GM21381 (cell line): ENCODE measurements at regions not wholly inside any gene's neighbourhood (a gene's known extent, or its start where the extent isn't known, plus 50 kb on each side); places are given as distances from the start of the nearest gene placed in this dataset.

Source experiments
- ATAC-seq: cut with Tn5 transposase; IDR thresholded peaks from one replicate; pipeline ENCODE4 v1.9.1; 2021; ENCODE audit warnings: mild to moderate bottlenecking, moderate library complexity; ENCODE audit not compliant: unreplicated experiment

DNA sequence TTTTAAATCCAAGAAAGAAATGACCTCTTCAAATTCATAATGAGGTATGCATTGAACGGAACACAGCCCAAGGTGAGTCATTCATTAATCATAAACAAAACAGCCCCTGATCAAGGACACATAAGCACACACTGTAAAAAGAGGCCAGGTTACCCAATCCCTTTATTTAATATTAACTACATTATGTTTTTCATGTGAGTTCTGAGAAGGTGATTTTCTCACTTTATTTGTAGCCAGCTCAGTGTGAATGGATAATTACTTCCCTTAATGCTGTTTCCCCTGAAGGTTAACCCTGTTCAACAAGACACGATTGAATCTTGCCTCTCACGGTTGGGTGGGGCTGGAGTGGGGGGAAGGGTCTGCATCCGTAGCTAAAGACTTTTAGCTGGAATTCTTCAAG, 257.3 kb upstream of the SALL1 start:
- no peak for ATAC-seq

DNA sequence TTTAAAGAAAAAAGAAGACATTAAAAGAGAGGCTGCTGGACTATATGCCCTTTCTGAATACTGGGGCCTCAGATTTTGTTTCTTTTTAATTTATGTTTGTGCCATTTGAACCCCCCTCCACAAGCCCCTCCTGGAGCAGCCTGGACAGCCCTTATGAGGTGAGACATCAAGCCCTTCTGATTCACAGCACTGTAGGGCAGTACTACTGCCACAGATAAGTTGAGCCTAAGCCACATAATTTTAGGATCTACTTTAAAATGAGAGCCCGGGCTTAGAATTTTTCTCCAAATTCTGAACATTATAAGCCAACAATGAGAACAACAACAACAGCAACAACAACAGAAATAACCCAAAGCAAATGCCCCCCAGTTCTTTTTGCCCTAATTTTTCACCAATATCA, 256.9 kb upstream of the SALL1 start:
- ATAC-seq: no peak

DNA sequence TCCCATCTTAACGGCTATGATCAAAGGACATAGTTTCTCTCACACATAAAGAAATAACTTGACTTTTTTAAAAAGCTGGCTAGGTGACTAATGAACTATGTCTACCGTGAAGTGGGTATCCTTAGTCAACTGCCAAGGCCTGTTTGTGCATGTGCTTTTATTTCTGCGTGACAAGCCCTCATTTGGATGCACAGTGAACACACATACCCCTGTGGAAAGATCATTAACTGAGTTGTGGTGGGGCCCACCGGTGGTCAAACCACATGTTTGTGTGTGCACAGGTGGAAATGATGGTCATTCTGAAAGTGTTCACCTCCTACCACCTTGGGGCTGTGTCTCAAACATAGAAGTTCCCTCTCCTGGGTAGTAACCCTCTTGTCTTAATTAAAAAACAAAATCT, 256.1 kb upstream of the SALL1 start:
- no peak for ATAC-seq

DNA sequence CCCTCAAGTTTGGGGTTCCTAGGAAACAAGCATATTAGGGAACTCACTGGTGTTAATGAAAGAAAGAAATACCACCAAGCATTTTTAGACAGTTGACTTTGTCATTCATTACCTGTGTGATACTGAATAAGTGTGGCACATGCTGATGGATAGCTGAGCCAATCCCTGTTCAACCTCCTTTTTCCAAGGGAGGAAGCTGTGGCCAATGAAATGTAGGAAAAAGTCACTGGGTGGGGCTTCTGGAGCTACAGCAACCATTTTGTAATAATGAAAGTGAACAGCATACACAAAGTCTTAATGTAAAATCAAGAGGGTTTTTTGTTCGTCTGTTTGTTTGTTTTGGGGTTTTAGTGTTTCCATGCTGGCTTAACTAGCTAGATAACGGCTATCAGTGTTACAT, 254.3 kb upstream of the SALL1 start:
- no peak for ATAC-seq

DNA sequence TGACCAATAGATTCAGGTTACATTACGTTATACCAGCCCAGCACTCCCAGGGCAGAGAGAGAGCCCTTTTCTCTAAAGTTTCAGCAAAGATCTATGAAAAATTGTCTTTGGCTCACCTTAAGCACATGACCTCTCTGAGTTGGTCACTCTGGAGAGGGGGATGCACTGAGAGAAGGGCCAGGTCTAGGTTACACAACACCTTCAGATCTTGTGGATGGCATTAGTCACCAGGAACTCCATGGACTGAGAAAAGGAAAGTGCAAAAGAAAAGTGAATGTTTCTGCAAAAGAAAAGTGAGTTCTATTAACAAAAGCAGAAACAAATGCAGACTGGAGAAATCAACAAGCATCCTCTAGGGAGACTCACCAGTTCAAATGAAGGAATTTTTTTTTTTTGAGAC, 253.3 kb upstream of the SALL1 start:
- no peak for ATAC-seq

DNA sequence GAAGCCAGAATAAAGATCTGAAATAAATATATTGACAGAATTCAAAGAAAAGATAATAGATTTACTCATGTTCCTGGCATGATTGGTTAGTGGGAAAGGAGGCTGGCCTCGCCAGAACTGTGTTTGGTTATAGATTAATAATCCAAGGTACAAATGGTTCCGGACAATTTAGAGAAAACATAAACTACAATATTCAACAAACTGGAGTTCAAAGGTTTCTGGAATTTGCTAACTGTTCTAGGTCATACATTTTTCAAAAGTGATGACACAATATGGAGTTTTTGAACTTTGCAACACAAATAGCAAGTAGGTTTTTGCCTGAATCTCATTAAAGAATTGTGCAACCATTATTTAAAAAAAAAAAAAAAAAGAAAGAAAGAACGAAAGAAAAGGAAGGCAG, 251.7 kb upstream of the SALL1 start:
- ATAC-seq: no peak

DNA sequence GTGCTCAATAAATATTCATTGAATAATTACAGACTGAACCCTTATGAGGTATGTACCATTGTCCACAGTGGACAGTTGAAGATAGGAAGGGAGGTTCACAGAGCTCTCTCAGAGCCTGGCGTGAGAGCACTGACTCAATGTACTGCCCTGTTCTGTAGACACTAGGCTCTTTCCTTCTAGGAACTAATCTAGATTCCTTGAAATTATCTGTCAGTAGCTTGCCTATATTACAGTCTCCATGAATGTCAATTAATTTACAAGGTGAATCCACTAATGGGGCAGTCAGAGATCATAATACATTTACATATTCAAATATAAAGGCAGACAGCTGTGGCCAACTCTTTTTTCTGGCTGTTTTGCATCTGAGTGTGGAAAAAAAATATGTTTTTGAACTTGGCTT, 251.2 kb upstream of the SALL1 start:
- ATAC-seq: no peak

DNA sequence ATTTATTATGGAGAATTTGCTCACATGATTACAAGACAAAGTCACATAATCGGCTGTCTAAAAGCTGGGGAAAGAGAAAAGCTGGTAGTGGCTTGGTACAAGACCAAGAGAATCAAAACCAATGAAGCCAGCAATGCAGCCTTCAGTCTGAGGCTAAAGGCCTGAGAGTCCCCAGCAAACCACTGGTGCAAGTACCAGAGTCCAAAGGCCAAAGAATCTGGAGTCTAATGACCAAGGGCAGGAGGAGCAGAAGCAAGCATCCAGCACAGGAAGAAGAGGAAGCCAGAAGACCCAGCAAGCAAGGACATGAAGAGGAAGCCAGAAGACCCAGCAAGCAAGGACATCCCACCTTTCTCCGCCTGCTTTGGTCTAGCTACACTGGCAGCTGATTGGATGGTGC, 250.6 kb upstream of the SALL1 start:
- no peak for ATAC-seq

DNA sequence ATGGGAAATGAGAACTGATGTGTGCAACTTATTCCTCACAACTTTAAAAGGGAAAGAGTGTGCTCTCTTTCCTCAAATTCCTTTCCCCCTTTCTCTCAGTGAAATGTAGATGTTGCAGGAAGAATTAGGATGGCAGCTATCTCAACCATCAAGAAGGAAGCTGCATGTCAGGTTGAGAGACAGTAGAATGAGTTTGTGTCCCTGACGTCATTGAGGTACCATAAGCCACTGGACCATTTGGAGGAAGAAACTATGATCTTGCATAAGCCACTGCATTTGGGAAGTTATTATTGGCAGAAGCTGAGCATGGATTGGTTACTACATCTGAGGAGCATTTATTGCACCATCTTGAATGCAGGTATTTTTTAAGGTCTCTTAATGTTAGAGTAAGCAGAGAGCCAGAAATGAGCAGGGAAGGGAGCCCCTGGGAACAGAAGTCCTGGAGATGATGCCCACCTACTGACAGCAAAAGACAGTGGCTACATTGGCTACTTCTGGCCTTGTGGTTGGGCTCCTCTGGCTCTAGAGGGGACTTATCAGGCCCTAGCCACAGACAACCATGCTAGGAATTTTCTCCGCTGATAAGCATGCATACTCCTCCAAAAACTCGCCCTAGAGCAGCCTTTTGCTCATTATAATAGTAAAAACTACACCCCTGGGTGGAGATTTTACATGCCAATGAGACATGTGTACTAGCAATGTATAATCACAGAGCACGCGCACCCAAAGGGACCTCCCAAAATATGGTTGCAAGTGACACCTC, 249.0 kb upstream of the SALL1 start:
- ATAC-seq: no peak

DNA sequence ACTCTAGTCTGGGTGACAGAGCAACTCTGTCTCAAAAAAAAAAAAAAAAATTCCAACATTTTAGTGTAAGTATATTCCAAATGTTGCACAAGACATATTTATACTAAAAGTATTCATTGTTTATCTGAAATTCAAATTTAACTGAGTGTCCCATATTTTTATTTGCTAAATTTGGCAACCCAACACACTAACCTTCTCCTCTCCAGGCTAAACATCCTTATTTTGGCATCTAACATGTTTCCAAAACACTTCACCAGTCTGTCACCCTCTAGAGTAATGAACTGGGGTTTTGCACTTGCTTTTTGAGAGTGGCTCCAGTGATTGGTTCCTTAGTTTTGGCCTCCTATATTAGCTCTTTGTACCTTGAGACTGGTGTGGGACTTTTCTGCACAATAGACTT, 243.4 kb upstream of the SALL1 start:
- no peak for ATAC-seq

DNA sequence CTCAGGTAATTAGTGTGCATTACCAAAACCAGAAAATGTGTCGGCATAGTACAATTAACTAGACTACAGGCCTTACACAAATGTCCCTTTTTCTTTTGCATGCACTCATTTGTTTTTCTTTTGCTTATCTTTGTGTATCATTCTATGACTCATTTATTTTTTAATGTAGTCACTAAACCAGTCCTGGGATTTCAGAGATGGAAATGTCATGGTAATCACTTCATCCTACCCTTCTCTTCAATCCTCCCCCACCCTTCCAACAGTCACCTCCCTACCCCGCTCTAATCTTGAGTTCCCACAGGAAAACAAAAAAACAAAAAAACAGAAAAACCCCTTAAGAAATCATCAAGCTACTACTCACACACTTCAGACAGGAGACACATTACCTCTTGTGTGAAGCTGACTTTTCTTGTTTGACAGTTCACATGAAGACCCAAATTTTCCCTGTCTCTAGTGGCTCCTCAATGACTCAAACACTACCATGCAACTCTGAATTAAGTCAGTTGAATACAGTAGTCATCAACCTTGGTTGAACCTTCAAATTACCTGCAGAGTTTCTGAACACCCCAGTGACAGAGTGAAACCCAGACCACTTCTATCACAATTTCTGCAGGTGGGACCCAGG, 242.4 kb upstream of the SALL1 start:
- no peak for ATAC-seq

DNA sequence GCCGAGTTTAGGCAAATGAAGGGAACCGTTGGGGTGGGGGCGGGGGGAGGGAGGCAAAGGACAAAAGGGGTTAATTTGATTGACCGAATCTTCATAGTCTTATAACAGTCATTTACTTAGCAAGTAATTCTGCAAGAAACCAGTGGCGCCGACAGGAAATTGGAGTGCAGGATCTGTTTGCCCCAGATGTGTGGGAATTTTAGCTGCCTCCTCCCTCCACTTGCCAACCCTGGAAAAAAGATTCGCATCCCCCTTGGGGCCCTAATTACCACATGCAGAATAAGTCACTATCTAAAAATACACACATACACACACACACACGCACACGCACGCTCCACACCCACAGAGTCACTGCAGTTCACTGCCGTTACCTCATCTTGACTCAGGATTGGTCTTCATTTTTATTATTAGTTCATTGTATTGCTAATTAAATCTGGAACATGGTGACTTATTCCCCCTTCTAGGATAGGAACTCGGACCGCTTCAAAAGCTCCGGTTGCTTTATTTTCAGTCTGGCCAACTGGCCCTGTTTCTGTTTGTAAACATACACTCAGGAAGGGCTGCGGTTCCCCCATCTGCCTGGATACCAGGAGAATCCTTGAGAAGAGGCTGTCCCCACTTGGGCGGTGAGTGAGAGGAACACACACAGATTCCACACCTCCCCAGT, 241.6 kb upstream of the SALL1 start:
- ATAC-seq: no peak

DNA sequence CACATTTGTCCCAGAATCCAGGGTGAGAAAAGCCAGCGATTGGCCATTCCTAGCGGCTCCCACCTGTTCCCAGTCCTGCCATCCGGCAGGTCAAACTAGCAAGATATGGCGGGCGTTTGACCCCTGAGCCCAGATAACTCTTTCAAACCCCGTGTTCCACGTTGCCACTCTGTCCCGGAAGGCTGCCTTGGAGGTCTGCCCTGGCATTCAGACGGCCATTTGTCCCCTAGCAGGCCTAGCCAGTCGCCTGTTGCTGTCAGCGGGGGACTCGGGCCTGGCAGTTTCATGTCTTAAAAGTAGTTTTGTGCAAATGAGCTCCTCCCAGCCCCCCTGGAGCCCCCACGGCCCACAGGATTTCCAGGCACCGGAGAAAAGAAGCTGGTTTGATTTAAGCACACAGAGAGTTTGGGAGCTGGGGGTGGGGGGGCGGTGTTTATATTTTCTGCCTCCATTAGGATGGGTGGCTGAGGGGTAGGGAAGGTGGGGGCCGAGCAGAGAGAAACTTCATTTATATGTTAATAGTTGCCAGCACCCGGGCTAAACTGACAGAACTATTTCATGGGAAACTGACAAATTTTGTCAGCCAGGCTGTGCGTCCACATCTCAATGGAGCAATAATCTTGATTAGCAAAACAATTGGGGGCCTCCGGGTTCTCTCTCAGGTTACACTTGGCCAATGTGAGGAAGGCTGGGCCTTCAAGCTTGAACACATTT, 240.9 kb upstream of the SALL1 start:
- ATAC-seq: no peak

DNA sequence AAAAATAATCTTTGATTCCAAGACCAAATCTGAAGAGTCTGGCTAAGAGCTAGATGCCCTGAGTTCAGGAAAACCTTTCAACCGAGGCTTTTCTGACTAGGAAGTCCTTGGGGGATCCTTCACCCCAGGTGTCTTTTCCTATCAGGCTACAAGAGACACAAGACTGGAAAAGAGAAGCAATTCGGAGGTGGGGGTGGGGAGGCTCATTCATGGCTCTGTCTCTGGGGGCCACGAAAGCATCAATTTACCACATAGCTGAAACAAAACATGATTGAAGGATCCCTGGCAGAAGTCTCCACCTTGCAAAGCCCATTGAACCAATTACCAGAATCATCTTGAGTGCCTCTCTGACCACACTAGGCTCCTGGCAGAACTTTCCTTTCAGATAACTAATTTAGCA, 239.8 kb upstream of the SALL1 start:
- no peak for ATAC-seq

DNA sequence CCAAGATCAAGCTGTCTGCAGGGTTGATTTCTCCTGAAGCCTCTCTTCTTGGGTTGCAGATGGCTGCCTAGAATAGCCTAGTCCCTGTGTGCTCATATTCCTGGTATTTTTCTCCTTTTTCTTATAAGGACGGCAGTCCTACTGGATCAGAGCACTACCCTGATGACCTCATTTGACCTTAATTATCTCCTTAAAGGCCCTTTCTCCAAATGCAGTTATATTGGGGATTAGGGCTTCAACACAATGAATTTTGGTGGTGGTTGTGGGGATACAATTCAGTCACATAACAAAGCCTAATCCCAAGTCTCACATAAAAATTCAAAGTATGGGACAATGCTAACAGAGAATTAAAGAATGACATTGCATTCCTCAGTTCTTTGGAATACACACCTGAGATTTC, 238.8 kb upstream of the SALL1 start:
- ATAC-seq: no peak

DNA sequence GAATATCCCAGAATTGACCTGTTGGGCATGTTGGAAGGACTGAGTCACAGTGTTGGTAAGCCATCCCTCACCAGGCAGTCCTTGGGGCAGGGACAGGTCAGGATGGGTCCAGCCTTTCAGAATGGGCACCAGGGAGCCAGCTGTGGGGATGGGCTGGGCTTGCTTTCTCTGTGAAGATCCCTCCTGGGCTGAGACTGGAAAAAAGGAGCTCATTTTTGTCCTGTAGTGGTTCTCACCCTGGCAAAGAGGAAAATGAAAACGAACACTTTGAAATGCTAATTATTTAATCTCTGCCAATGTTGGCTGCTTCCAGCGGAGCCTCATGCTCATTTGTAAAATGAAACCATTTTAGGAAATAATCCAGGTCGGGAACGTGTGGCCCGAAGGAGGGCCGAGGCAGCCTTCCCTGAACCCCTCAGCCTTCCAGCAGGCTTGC, 237.5 kb upstream of the SALL1 start:
- ATAC-seq: no peak

DNA sequence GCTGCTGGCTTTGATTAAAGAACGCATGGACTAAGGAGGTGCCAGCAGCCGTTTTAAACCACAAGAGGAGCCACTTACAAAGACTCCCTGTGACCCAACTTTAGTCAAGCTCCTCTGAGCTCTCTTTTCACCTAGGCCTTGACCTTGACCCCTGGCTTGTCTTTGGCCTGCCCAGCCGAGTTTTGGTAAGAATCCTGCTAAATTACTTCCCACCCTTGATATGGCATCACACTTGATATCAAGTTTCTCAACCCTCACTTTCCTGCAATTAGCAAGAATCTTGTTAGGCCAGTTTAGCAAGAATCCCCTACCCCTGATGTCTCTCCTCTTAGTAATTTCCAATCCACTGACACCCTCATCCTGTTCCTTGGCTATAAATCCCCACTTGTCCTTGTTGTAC, 232.8 kb upstream of the SALL1 start:
- no peak for ATAC-seq

DNA sequence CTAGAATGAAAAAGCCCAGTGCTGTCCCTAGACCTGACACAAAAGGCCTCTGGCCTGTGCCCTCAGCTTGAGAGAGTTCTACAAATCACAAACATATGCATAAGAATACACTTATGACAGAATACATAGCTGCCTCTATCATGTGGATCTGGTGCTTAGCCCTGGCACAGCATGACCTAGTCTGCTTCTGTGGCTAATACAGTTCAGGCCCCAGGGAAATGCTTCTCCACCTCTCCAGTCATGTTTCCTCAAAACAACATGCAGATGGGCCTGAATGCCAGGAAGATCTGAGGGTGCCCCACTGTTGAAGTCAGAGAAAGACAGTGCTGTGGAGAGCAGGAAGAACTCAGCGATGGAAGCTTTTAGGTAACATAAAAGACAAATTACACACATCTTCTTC, 231.9 kb upstream of the SALL1 start:
- no peak for ATAC-seq

DNA sequence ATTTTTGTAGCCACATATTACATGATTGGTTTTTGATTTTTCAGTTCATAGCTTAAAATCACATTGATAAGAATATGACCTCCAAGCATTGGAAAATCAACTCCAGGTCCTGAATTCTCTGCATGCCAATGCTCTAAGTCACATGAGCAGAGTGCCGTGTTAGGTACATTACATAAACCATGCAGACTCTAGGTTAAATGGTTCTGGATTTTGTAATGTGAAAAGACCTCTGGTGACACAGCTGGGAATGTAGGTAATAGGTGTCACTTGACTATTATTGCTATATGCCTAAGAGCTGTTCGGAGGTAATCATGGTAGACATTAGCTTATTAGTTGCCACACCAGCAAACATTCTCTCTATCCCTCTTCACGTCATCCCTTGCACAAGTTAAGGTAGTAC, 231.1 kb upstream of the SALL1 start:
- no peak for ATAC-seq

DNA sequence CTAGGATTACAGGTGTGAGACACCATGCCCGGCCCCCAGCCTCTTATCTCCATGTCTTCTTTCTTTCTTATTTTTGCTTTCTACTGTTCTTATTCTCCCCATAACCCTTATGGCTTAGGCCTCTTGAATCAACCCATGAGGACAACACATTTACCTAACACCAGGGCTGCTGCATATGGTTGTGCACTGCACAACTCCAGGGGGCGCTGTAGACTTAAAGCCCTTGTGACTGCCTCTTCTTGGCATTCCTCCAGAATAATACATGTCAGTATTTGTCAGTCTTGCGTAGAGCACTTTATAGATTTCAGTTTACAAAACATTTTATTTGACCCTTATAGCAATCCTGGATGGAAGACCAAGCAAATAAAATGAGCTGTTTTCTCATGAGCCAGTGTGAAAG, 225.0 kb upstream of the SALL1 start:
- ATAC-seq: no peak

DNA sequence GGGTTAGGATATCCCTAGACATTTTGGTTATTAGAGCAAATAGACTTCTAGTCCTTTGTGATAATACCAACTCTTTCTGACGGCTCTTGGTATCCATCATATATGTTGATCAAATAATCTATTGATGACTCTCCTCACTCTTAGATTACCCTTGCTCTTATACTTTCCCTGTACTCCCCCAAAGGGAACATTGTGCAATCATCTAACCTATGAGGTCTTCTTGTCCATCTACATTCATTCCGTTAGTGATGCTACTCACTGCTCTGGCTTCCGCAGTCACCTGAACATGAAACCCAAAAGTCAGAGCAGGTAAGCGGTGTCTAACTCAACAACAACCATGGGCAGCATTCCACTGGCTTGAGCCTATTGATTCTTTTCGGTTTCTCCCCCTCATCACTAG, 223.7 kb upstream of the SALL1 start:
- no peak for ATAC-seq

DNA sequence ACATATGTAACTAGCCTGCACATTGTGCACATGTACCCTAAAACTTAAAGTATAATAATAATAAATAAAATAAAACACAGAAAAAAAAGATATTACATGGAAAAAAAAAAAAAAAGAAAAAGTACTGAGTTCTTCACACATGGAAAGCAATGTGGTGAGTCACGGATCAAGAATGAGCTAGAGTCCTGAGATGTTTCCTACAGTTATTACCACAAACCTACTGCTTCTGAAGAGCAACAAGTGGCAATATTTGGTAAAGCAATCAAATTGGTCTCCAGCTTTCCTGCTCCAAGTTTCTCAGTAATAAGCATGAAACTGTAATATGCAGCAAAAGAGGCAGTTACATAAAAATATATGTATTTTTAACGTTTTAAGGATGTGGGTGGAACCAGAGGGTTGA, 223.3 kb upstream of the SALL1 start:
- no peak for ATAC-seq
